HepG2 (cell line): ENCODE measurements at regions not wholly inside any gene's neighbourhood (a gene's known extent, or its start where the extent isn't known, plus 50 kb on each side); places are given as distances from the start of the nearest gene placed in this dataset.

Source experiments
- ATAC-seq: fragments of 200-7000 bp; cut with Tn5 transposase; 3 replicates; pipeline ENCODE4 v1.9.1; 2020; ENCODE audit warnings: mild to moderate bottlenecking, moderate library complexity
- BruUV-seq: library from RNA; stranded (reverse); fragments of 400-500 nt; replicated peaks from 2 replicates; lab custom pipeline; 2021; lab: Mats Ljungman, UMichigan
- CTCF ChIA-PET: fragments of 300-600 bp; formaldehyde crosslinking; extraction: SDS; loops from one replicate; lab custom pipeline; 2021; ENCODE audit warnings: low total read pairs, inconsistent platforms, low intra/inter-chr PET ratio; lab: Yijun Ruan, JAX
- POLR2A ChIA-PET: fragments of 350-600 bp; sonication (Branson Sonifier 250); formaldehyde crosslinking; loops from one replicate; lab custom pipeline; 2020; ENCODE audit warnings: antibody characterized with exemption, inconsistent platforms; lab: Yijun Ruan, JAX
- DNase-seq: peaks from one replicate; pipeline ENCODE4 v3.0.0-alpha.2; 2015; ENCODE audit warnings: low spot score
- FAIRE-seq: peaks from 3 replicates; lab custom pipeline; 2011; peaks lifted over from hg19 to GRCh38; lab: Jason Lieb, UNC
- H2AFZ ChIP-seq: one replicate; pipeline ENCODE4 v1.6.1; 2011; ENCODE audit warnings: low read length, inconsistent platforms
- H3K27ac ChIP-seq: fragments of 300-600 bp; 3 replicates; pipeline ENCODE4 v1.8.0; 2011; ENCODE audit warnings: mixed run types, mild to moderate bottlenecking, mixed read lengths, low read length, inconsistent platforms; ENCODE audit not compliant: insufficient read depth; ENCODE audit errors: extremely low read length
- H3K27me3 ChIP-seq, 2 experiments: fragments of 200-600 bp in 1 of 2; 2 replicates in 1 of 2; 3 replicates in 1 of 2; pipeline versions ENCODE4 v1.6.0 to v1.8.0; 2011; ENCODE audit warnings: low read length in 2 of 2, mild to moderate bottlenecking in 2 of 2, moderate library complexity in 2 of 2, inconsistent platforms in 1 of 2; ENCODE audit not compliant: insufficient read depth in 2 of 2, control insufficient read depth in 1 of 2
- H3K36me3 ChIP-seq, 2 experiments: fragments of 200-600 bp in 1 of 2; replicated peaks in 1 of 2; 2 replicates in 1 of 2; 3 replicates in 1 of 2; pipeline versions ENCODE4 v1.5.1 to v1.8.0; 2011; ENCODE audit warnings: low read length in 2 of 2, inconsistent platforms in 1 of 2; ENCODE audit not compliant: insufficient read depth in 2 of 2, control insufficient read depth in 1 of 2
- H3K4me1 ChIP-seq: 2 replicates; pipeline ENCODE4 v1.5.1; 2012; ENCODE audit warnings: low read length, inconsistent platforms; ENCODE audit not compliant: insufficient read depth
- H3K4me2 ChIP-seq: 2 replicates; pipeline ENCODE4 v1.6.0; 2011; ENCODE audit warnings: low read depth, low read length, inconsistent platforms
- H3K4me3 ChIP-seq, 3 experiments: fragments of 200-600 bp in 1 of 3; sonication (generic), shearing (Covaris generic) in 1 of 3; replicated peaks in 1 of 3; 2 replicates each; pipeline ENCODE4 v1.5.1; 2011 to 2016; ENCODE audit warnings: low read length in 3 of 3, inconsistent platforms in 2 of 3, low read depth in 2 of 3, mild to moderate bottlenecking in 2 of 3, control low read depth in 1 of 3, mixed read lengths in 1 of 3; ENCODE audit not compliant: insufficient read depth in 1 of 3
- H3K79me2 ChIP-seq: one replicate; pipeline ENCODE4 v1.6.1; 2011; ENCODE audit warnings: low read length, inconsistent platforms; ENCODE audit not compliant: insufficient read depth
- H3K9ac ChIP-seq: 2 replicates; pipeline ENCODE4 v1.6.0; 2011; ENCODE audit warnings: mild to moderate bottlenecking, low read depth, low read length, inconsistent platforms; ENCODE audit not compliant: insufficient read depth
- H3K9me3 ChIP-seq: 2 replicates; pipeline ENCODE4 v1.5.1; 2012; ENCODE audit warnings: mild to moderate bottlenecking, low read length
- H4K20me1 ChIP-seq: 2 replicates; pipeline ENCODE4 v1.6.0; 2011; ENCODE audit warnings: inconsistent platforms, mild to moderate bottlenecking, low read length, moderate library complexity; ENCODE audit not compliant: insufficient read depth
- FOSL2 ChIP-seq: sonication (generic); formaldehyde crosslinking; IDR thresholded peaks from 2 replicates; pipeline ENCODE4 v1.4.0; 2020; ENCODE audit warnings: missing genetic modification reagents
- GPN1 ChIP-seq: sonication (generic); formaldehyde crosslinking; IDR thresholded peaks from 2 replicates; pipeline ENCODE4 v1.5.1; 2020; ENCODE audit warnings: missing genetic modification reagents, borderline replicate concordance
- MEF2D ChIP-seq: sonication (generic); formaldehyde crosslinking; IDR thresholded peaks from 2 replicates; pipeline ENCODE4 v1.5.1; 2020; ENCODE audit warnings: mild to moderate bottlenecking, missing genetic modification reagents
- MEIS2 ChIP-seq: sonication (generic); formaldehyde crosslinking; IDR thresholded peaks from 2 replicates; pipeline ENCODE4 v1.9.0; 2021; ENCODE audit warnings: mild to moderate bottlenecking, missing genetic modification reagents
- NFIC ChIP-seq: IDR thresholded peaks from 2 replicates; pipeline ENCODE4 v1.6.1; 2012; ENCODE audit warnings: mild to moderate bottlenecking, low read length, inconsistent platforms
- PAX8 ChIP-seq: sonication (generic); formaldehyde crosslinking; IDR thresholded peaks from 2 replicates; pipeline ENCODE4 v1.8.0; 2022; ENCODE audit warnings: mild to moderate bottlenecking, missing genetic modification reagents, borderline replicate concordance
- SNRNP70 ChIP-seq: fragments of 200-400 bp; formaldehyde crosslinking; IDR thresholded peaks from 2 replicates; pipeline ENCODE4 v1.6.1; 2017; ENCODE audit warnings: mild to moderate bottlenecking, low read depth, low read length, moderate library complexity
- SRSF9 ChIP-seq: fragments of 200-400 bp; formaldehyde crosslinking; IDR thresholded peaks from 2 replicates; pipeline ENCODE4 v1.6.1; 2018; ENCODE audit warnings: borderline replicate concordance, mild to moderate bottlenecking, low read depth, low read length; ENCODE audit not compliant: insufficient read depth, poor library complexity, severe bottlenecking
- YY1 ChIP-seq: IDR thresholded peaks from 2 replicates; pipeline ENCODE4 v1.6.1; 2011; ENCODE audit warnings: low read length, low read depth, moderate library complexity, mild to moderate bottlenecking; ENCODE audit not compliant: insufficient read depth, insufficient replicate concordance
- ZNF30 ChIP-seq: sonication (generic); formaldehyde crosslinking; IDR thresholded peaks from 2 replicates; pipeline ENCODE4 v1.5.0; 2020; ENCODE audit warnings: mild to moderate bottlenecking, missing genetic modification reagents
- ZNF510 ChIP-seq: sonication (generic); formaldehyde crosslinking; IDR thresholded peaks from 2 replicates; pipeline ENCODE4 v1.4.0; 2020; ENCODE audit warnings: low read depth, mild to moderate bottlenecking, missing genetic modification reagents
- ZNF780A ChIP-seq: sonication (generic); formaldehyde crosslinking; IDR thresholded peaks from 2 replicates; pipeline ENCODE4 v1.8.0; 2022; ENCODE audit warnings: mild to moderate bottlenecking, missing genetic modification reagents, moderate library complexity
- ZNF788 ChIP-seq: sonication (generic); formaldehyde crosslinking; IDR thresholded peaks from 2 replicates; pipeline ENCODE4 v1.5.0; 2020; ENCODE audit warnings: mild to moderate bottlenecking, missing genetic modification reagents, borderline replicate concordance
- WGBS: methylation state at CpG from one replicate; pipeline ENCODE4 v1.1.6; 2017; ENCODE audit warnings: low lambda C conversion rate; 5-methylcytosine and 5-hydroxymethylcytosine counted together
- in situ Hi-C: cut with HindIII; loops from 2 replicates; pipeline ENCODE4 v1.10.0; 2017; ENCODE audit warnings: low pct_unique_long_range_greater_than_20kb; ENCODE audit not compliant: extremely low pct_ligation_motif_present
- intact Hi-C: fragments of 100-400 bp; cut with micrococcal nuclease; formaldehyde crosslinking; loops from one replicate; pipeline ENCODE4 v1.10.0; 2022; ENCODE audit not compliant: unreplicated experiment
- TF ChIP-seq, protein P1 (sequence below): sonication (generic); formaldehyde crosslinking; IDR thresholded peaks from 2 replicates; pipeline ENCODE4 v1.8.1; 2022; ENCODE audit warnings: mild to moderate bottlenecking, missing genetic modification reagents
- TF ChIP-seq, protein P2 (sequence below): sonication (generic); formaldehyde crosslinking; IDR thresholded peaks from 2 replicates; pipeline ENCODE4 v1.5.0; 2020; ENCODE audit warnings: missing genetic modification reagents

DNA sequence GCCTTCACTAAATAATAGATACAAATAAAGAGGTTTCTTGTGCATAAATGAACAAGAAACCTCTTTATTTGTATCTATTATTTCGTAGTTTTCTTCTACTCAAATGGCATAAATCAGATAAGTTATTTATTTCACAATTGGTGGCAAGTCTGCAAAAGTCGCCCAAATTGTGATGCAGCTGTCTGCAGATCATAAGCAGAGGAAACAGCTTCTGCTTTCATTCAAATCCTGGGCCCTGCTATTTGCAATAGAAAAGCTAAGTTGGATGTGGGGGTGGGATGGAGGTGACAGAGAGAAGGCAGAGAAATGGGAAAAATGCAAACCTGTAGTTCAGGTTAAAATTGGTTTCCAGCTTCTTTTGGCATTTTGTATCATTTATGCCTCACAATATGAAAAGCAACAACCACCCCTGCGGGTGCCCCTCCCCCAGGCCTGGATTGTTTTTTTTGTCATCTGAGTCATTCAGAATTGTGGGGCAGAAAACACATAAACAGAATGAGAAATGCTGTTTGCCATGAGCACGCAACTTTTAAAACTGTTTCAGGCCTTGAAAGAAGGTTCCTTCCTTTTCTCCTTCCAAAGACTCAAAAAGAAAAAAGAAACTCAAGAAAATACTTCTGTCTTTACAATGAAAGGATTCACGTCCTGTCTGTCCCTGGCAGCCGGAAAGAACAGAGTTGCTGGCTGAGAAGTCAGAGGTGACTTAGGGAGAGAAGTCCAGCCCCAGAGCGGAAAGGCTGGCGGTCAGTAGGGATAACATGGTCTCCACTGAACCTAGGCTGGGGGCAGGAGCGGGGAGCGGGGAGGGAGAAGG, 132.9 kb downstream of the BAMBI start:
- H3K79me2 ChIP-seq = no peaks in the 10 kb centered on the region
- FAIRE-seq = no peak
- no TSS peak for BruUV-seq
- H3K4me3 ChIP-seq = no peak overlapping the region
- intact Hi-C loops (no loop called here), in situ Hi-C loops (no loop called here)
- WGBS = 59% methylated on average over 10 of the region's 10 CpGs
- no peak for DNase-seq
- H3K9ac ChIP-seq = no peak overlapping the region
- H3K27ac ChIP-seq = no peak overlapping the region
- no peaks in the 10 kb centered on the region for H3K36me3 ChIP-seq
- no peak for ATAC-seq
- ChIA-PET POLR2A (interaction anchor here (0.7 kb wide), 1 partner anchor 57 kb away, joined by 4 read pairs; no protein-coding TSS in a partner anchor), CTCF (no interaction called here)
- H4K20me1 ChIP-seq = no peaks in the 10 kb centered on the region
- H3K27me3 ChIP-seq = no peaks in the 10 kb centered on the region
- H3K9me3 ChIP-seq = no peaks in the 10 kb centered on the region
- H3K4me2 ChIP-seq = no peak overlapping the region
- no peak overlapping the region for H2AFZ ChIP-seq
- peaks cover 48% of the 10 kb centered on the region for H3K4me1 ChIP-seq
- TF ChIP-seq MEF2D (CRISPR knock-in tag) (no peak), FOSL2 (CRISPR knock-in tag) (peak; percentile 59), ZNF30 (CRISPR knock-in tag) (no peak)
- TF ChIP-seq, all 625 proteins: peak for 1

DNA sequence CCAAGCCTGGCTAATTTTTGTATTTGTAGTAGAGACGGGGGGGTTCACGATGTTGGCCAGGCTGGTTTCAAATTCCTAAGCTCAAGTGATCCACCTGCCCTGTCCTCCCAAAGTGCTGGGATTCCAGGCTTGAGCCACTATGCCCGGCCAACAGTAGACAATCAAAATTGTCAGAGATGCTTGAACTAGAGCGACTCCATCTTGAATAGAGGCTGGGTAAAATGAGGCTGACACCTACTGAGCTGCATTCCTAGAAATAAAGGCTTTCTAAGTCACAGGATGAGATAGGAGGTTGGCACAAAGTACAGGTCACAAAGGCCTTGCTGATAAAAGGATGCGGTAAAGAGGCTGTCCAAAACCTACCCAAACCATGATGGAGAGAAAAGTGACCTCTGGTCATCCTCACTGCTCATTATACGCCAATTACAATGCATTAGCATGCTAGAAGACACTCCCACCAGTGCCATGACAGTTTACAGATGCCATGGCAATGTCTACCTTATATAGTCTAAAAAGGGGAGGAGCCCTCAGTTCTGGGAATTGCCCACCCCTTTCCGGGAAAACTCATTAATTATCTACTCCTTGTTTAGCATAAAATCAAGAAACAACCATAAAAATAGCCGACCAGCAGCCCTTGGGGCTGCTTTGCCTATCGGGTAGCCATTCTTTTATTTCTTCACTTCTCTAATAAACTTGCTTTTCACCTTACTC, 134.5 kb downstream of the BAMBI start:
- Histone ChIP-seq H2AFZ (no peak overlapping the region), H3K79me2 (no peaks in the 10 kb centered on the region), H3K9ac (no peak overlapping the region), H4K20me1 (no peaks in the 10 kb centered on the region), H3K9me3 (no peaks in the 10 kb centered on the region), H3K27me3 (no peaks in the 10 kb centered on the region), H3K27ac (no peak overlapping the region), H3K4me2 (no peak overlapping the region), H3K4me3 (no peak overlapping the region), H3K4me1 (peaks cover 38% of the 10 kb centered on the region), H3K36me3 (no peaks in the 10 kb centered on the region)
- FAIRE-seq = no peak
- ATAC-seq = no peak
- intact Hi-C loops (no loop called here), in situ Hi-C loops (no loop called here)
- 67% methylated on average over 9 of the region's 9 CpGs for WGBS
- POLR2A ChIA-PET = no interaction called here
- TF ChIP-seq NFIC (no peak), ZNF510 (CRISPR knock-in tag) (no peak), ZNF788 (CRISPR knock-in tag) (no peak), PAX8 (CRISPR knock-in tag) (no peak), SNRNP70 (no peak), GPN1 (CRISPR knock-in tag) (no peak), YY1 (no peak), SRSF9 (no peak), MEIS2 (CRISPR knock-in tag) (no peak), ZNF780A (CRISPR knock-in tag) (no peak)
- TF ChIP-seq, protein P1, sequence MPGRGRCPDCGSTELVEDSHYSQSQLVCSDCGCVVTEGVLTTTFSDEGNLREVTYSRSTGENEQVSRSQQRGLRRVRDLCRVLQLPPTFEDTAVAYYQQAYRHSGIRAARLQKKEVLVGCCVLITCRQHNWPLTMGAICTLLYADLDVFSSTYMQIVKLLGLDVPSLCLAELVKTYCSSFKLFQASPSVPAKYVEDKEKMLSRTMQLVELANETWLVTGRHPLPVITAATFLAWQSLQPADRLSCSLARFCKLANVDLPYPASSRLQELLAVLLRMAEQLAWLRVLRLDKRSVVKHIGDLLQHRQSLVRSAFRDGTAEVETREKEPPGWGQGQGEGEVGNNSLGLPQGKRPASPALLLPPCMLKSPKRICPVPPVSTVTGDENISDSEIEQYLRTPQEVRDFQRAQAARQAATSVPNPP (CRISPR knock-in tag) = no peak
- TF ChIP-seq, protein P2, sequence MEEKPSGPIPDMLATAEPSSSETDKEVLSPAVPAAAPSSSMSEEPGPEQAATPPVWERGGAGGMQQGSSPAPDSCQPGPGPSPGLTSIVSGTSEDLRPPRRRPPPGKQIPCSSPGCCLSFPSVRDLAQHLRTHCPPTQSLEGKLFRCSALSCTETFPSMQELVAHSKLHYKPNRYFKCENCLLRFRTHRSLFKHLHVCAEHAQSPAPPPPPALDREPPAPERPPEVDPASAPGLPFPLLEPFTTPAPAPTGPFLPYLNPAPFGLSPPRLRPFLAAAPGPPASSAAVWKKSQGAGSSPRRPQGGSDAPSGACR = no peak
- no TSS peak for BruUV-seq
- CTCF ChIA-PET = no interaction called here
- no peak for DNase-seq
